ENCODE measurements at regions not wholly inside any gene's neighbourhood (a gene's known extent, or its start where the extent isn't known, plus 50 kb on each side); places are given as distances from the start of the nearest gene placed in this dataset.
"Not testable (repeated sequence)": the region's sequence is repeated elsewhere in the genome, so short reads cannot be mapped to it uniquely, and the experiment has no call there.

- no peak overlapping the region for H3K4me3 Mint-ChIP-seq
These were observed 687.1 kb downstream of the PCDH17 start for GRCh38 chr13:58318495-58319167.

GRCh38 chr13:58324161-58324560 is 692.6 kb downstream of the PCDH17 start:
- Mint-ChIP-seq H3K9me3 (peaks cover 0 to 2% (median 0%) of the 10 kb centered on the region in 7 donors), H3K4me3 (no peak overlapping the region), H3K36me3 (no peaks in the 10 kb centered on the region), H3K27me3 (no peaks in the 10 kb centered on the region), H3K27ac (no peak overlapping the region), H3K4me1 (no peaks in the 10 kb centered on the region)
- ATAC-seq (ENCODE audit: low read depth in 2 of 2) = no peak
- H3K27me3 ChIP-seq (ENCODE audit: control insufficient read depth, insufficient read depth, low read length) = no peaks in the 10 kb centered on the region
- no peaks in the 10 kb centered on the region for H3K9me3 ChIP-seq (ENCODE audit: control insufficient read depth in 2 of 2, low read length in 2 of 2)
- no peaks in the 10 kb centered on the region for H3K36me3 ChIP-seq (ENCODE audit: control insufficient read depth, insufficient read depth, low read length)
- no peaks in the 10 kb centered on the region for H3K4me1 ChIP-seq (ENCODE audit: control insufficient read depth, insufficient read depth, low read length, poor library complexity, severe bottlenecking)
- no peak overlapping the region for H3K4me3 ChIP-seq (ENCODE audit: low read depth, low read length)
- no peak for DNase-seq
- H3K27ac ChIP-seq (ENCODE audit: insufficient read depth, low read length, poor library complexity, severe bottlenecking) = no peak overlapping the region

More at GRCh38 chr13:58318495-58319167, 687.1 kb downstream of the PCDH17 start:
- no peak overlapping the region for H3K27ac ChIP-seq (ENCODE audit: insufficient read depth, low read length, poor library complexity, severe bottlenecking)
- H3K9me3 ChIP-seq (ENCODE audit: control insufficient read depth in 2 of 2, low read length in 2 of 2) = no peaks in the 10 kb centered on the region
- peaks cover 0 to 5% (median 4%) of the 10 kb centered on the region in 7 donors for H3K9me3 Mint-ChIP-seq
- H3K36me3 ChIP-seq (ENCODE audit: control insufficient read depth, insufficient read depth, low read length) = no peaks in the 10 kb centered on the region
- no peak overlapping the region for H3K4me3 ChIP-seq (ENCODE audit: low read depth, low read length)
- no peaks in the 10 kb centered on the region for H3K4me1 ChIP-seq (ENCODE audit: control insufficient read depth, insufficient read depth, low read length, poor library complexity, severe bottlenecking)
- H3K36me3 Mint-ChIP-seq = no peaks in the 10 kb centered on the region
- DNase-seq (no peak), ATAC-seq (ENCODE audit: low read depth in 2 of 2) (no peak)
- H3K27me3 Mint-ChIP-seq = no peaks in the 10 kb centered on the region
- H3K4me1 Mint-ChIP-seq = no peaks in the 10 kb centered on the region
- H3K27ac Mint-ChIP-seq = no peak overlapping the region
- no peaks in the 10 kb centered on the region for H3K27me3 ChIP-seq (ENCODE audit: control insufficient read depth, insufficient read depth, low read length)

GRCh38 chr13:58329746-58330145 is 698.2 kb downstream of the PCDH17 start:
- ATAC-seq (ENCODE audit: low read depth in 2 of 2) (no peak), DNase-seq (no peak)
- Mint-ChIP-seq H3K4me1 (no peaks in the 10 kb centered on the region), H3K36me3 (no peaks in the 10 kb centered on the region), H3K9me3 (peaks cover 0 to 9% (median 2%) of the 10 kb centered on the region in 7 donors), H3K27ac (no peak overlapping the region), H3K4me3 (no peak overlapping the region), H3K27me3 (no peaks in the 10 kb centered on the region)
- no peak overlapping the region for H3K4me3 ChIP-seq (ENCODE audit: low read depth, low read length)
- H3K4me1 ChIP-seq (ENCODE audit: control insufficient read depth, insufficient read depth, low read length, poor library complexity, severe bottlenecking) = no peaks in the 10 kb centered on the region
- no peaks in the 10 kb centered on the region for H3K27me3 ChIP-seq (ENCODE audit: control insufficient read depth, insufficient read depth, low read length)
- H3K9me3 ChIP-seq (ENCODE audit: control insufficient read depth in 2 of 2, low read length in 2 of 2) = no peaks in the 10 kb centered on the region
- H3K36me3 ChIP-seq (ENCODE audit: control insufficient read depth, insufficient read depth, low read length) = no peaks in the 10 kb centered on the region
- H3K27ac ChIP-seq (ENCODE audit: insufficient read depth, low read length, poor library complexity, severe bottlenecking) = no peak overlapping the region

GRCh38 chr13:58340895-58341294 is 709.4 kb downstream of the PCDH17 start:
- Mint-ChIP-seq H3K9me3 (peaks cover 3 to 15% (median 5%) of the 10 kb centered on the region in 7 donors), H3K27ac (no peak overlapping the region), H3K4me3 (no peak overlapping the region), H3K4me1 (no peaks in the 10 kb centered on the region), H3K27me3 (no peaks in the 10 kb centered on the region), H3K36me3 (no peaks in the 10 kb centered on the region)
- Histone ChIP-seq H3K4me3 (ENCODE audit: low read depth, low read length) (no peak overlapping the region), H3K36me3 (ENCODE audit: control insufficient read depth, insufficient read depth, low read length) (no peaks in the 10 kb centered on the region), H3K27me3 (ENCODE audit: control insufficient read depth, insufficient read depth, low read length) (no peaks in the 10 kb centered on the region), H3K9me3 (ENCODE audit: control insufficient read depth in 2 of 2, low read length in 2 of 2) (peaks cover 0 to 3% of the 10 kb centered on the region in 2 experiments), H3K27ac (ENCODE audit: insufficient read depth, low read length, poor library complexity, severe bottlenecking) (no peak overlapping the region), H3K4me1 (ENCODE audit: control insufficient read depth, insufficient read depth, low read length, poor library complexity, severe bottlenecking) (no peaks in the 10 kb centered on the region)
- no peak for ATAC-seq (ENCODE audit: low read depth in 2 of 2)
- DNase-seq = no peak

GRCh38 chr13:58341318-58341717 is 709.8 kb downstream of the PCDH17 start:
- H3K4me3 ChIP-seq (ENCODE audit: low read depth, low read length) = no peak overlapping the region
- no peaks in the 10 kb centered on the region for H3K36me3 Mint-ChIP-seq
- no peak for DNase-seq
- H3K27ac Mint-ChIP-seq = no peak overlapping the region
- no peak overlapping the region for H3K4me3 Mint-ChIP-seq
- no peaks in the 10 kb centered on the region for H3K4me1 Mint-ChIP-seq
- no peak for ATAC-seq (ENCODE audit: low read depth in 2 of 2)
- H3K27ac ChIP-seq (ENCODE audit: insufficient read depth, low read length, poor library complexity, severe bottlenecking) = no peak overlapping the region
- H3K9me3 ChIP-seq (ENCODE audit: control insufficient read depth in 2 of 2, low read length in 2 of 2) = peaks cover 0 to 3% of the 10 kb centered on the region in 2 experiments
- H3K27me3 Mint-ChIP-seq = no peaks in the 10 kb centered on the region
- no peaks in the 10 kb centered on the region for H3K4me1 ChIP-seq (ENCODE audit: control insufficient read depth, insufficient read depth, low read length, poor library complexity, severe bottlenecking)
- no peaks in the 10 kb centered on the region for H3K27me3 ChIP-seq (ENCODE audit: control insufficient read depth, insufficient read depth, low read length)
- H3K36me3 ChIP-seq (ENCODE audit: control insufficient read depth, insufficient read depth, low read length) = no peaks in the 10 kb centered on the region
- H3K9me3 Mint-ChIP-seq = peaks cover 3 to 14% (median 5%) of the 10 kb centered on the region in 7 donors

GRCh38 chr13:58343076-58343475 is 711.5 kb downstream of the PCDH17 start:
- H3K9me3 Mint-ChIP-seq = peaks cover 0 to 8% (median 5%) of the 10 kb centered on the region in 7 donors
- H3K27ac Mint-ChIP-seq = no peak overlapping the region
- H3K27me3 Mint-ChIP-seq = no peaks in the 10 kb centered on the region
- H3K36me3 ChIP-seq (ENCODE audit: control insufficient read depth, insufficient read depth, low read length) = no peaks in the 10 kb centered on the region
- DNase-seq (no peak), ATAC-seq (ENCODE audit: low read depth in 2 of 2) (no peak)
- no peaks in the 10 kb centered on the region for H3K4me1 ChIP-seq (ENCODE audit: control insufficient read depth, insufficient read depth, low read length, poor library complexity, severe bottlenecking)
- no peaks in the 10 kb centered on the region for H3K27me3 ChIP-seq (ENCODE audit: control insufficient read depth, insufficient read depth, low read length)
- H3K9me3 ChIP-seq (ENCODE audit: control insufficient read depth in 2 of 2, low read length in 2 of 2) = peaks cover 0 to 3% of the 10 kb centered on the region in 2 experiments
- H3K4me3 Mint-ChIP-seq = no peak overlapping the region
- no peak overlapping the region for H3K27ac ChIP-seq (ENCODE audit: insufficient read depth, low read length, poor library complexity, severe bottlenecking)
- no peak overlapping the region for H3K4me3 ChIP-seq (ENCODE audit: low read depth, low read length)
- no peaks in the 10 kb centered on the region for H3K4me1 Mint-ChIP-seq
- H3K36me3 Mint-ChIP-seq = no peaks in the 10 kb centered on the region

- H3K9me3 ChIP-seq (ENCODE audit: control insufficient read depth in 2 of 2, low read length in 2 of 2); ATAC-seq (ENCODE audit: low read depth in 2 of 2); H3K4me3 Mint-ChIP-seq; DNase-seq; H3K4me1 Mint-ChIP-seq; H3K4me3 ChIP-seq (ENCODE audit: low read depth, low read length); H3K36me3 Mint-ChIP-seq; H3K27ac Mint-ChIP-seq; H3K27me3 ChIP-seq (ENCODE audit: control insufficient read depth, insufficient read depth, low read length); H3K4me1 ChIP-seq (ENCODE audit: control insufficient read depth, insufficient read depth, low read length, poor library complexity, severe bottlenecking); H3K27me3 Mint-ChIP-seq; H3K36me3 ChIP-seq (ENCODE audit: control insufficient read depth, insufficient read depth, low read length); H3K27ac ChIP-seq (ENCODE audit: insufficient read depth, low read length, poor library complexity, severe bottlenecking): not testable (repeated sequence)
- H3K9me3 Mint-ChIP-seq = peaks cover 2 to 19% (median 9%) of the 10 kb centered on the region in 7 donors
These were observed 720.6 kb downstream of the PCDH17 start for GRCh38 chr13:58352100-58352499.

GRCh38 chr13:58369936-58370335 is 738.4 kb downstream of the PCDH17 start:
- Mint-ChIP-seq H3K27me3 (no peaks in the 10 kb centered on the region), H3K36me3 (no peaks in the 10 kb centered on the region), H3K4me1 (no peaks in the 10 kb centered on the region), H3K4me3 (no peak overlapping the region), H3K9me3 (peaks cover 2 to 36% (median 7%) of the 10 kb centered on the region in 7 donors), H3K27ac (no peak overlapping the region)
- Histone ChIP-seq H3K27ac (ENCODE audit: insufficient read depth, low read length, poor library complexity, severe bottlenecking) (no peak overlapping the region), H3K36me3 (ENCODE audit: control insufficient read depth, insufficient read depth, low read length) (no peaks in the 10 kb centered on the region), H3K4me3 (ENCODE audit: low read depth, low read length) (no peak overlapping the region), H3K4me1 (ENCODE audit: control insufficient read depth, insufficient read depth, low read length, poor library complexity, severe bottlenecking) (no peaks in the 10 kb centered on the region), H3K9me3 (ENCODE audit: control insufficient read depth in 2 of 2, low read length in 2 of 2) (no peaks in the 10 kb centered on the region), H3K27me3 (ENCODE audit: control insufficient read depth, insufficient read depth, low read length) (no peaks in the 10 kb centered on the region)
- ATAC-seq (ENCODE audit: low read depth in 2 of 2) = no peak
- DNase-seq = no peak
